SK-N-MC (cell line): ENCODE measurements at regions not wholly inside any gene's neighbourhood (a gene's known extent, or its start where the extent isn't known, plus 50 kb on each side); places are given as distances from the start of the nearest gene placed in this dataset.

Source experiments
- EZH2 ChIP-seq: fragments of 200-600 bp; sonication (generic); IDR thresholded peaks from one replicate; pipeline ENCODE4 v1.6.1; 2017; ENCODE audit warnings: antibody characterized with exemption
- FOXP2 ChIP-seq: optimal IDR thresholded peaks from 2 replicates; pipeline ENCODE3; 2011; ENCODE audit warnings: mild to moderate bottlenecking, moderate library complexity; ENCODE audit not compliant: insufficient read depth; ENCODE audit errors: extremely low read length, control extremely low read depth
- POLR2AphosphoS5 ChIP-seq: IDR thresholded peaks from 2 replicates; pipeline ENCODE4 v1.6.1; 2012; ENCODE audit warnings: mild to moderate bottlenecking, low read depth, low read length, borderline replicate concordance

- no peak for TF ChIP-seq POLR2AphosphoS5
- TF ChIP-seq EZH2: no peak
- TF ChIP-seq FOXP2: no peak
These were observed 323.1 kb downstream of the FBXO8 start for GRCh38 chr4:173960398-173960797.
